GM18507 (cell line): ENCODE measurements at regions not wholly inside any gene's neighbourhood (a gene's known extent, or its start where the extent isn't known, plus 50 kb on each side); places are given as distances from the start of the nearest gene placed in this dataset.
"Not testable (repeated sequence)": the region's sequence is repeated elsewhere in the genome, so short reads cannot be mapped to it uniquely, and the experiment has no call there.

ENCODE experiments used
- DNase-seq: peaks from one replicate; pipeline ENCODE4 v3.0.0; 2011; ENCODE audit warnings: low read depth; ENCODE audit not compliant: insufficient read length; ENCODE audit errors: extremely low spot score
- FAIRE-seq: peaks from 2 replicates; lab custom pipeline; 2011; peaks lifted over from hg19 to GRCh38; lab: Jason Lieb, UNC

DNA sequence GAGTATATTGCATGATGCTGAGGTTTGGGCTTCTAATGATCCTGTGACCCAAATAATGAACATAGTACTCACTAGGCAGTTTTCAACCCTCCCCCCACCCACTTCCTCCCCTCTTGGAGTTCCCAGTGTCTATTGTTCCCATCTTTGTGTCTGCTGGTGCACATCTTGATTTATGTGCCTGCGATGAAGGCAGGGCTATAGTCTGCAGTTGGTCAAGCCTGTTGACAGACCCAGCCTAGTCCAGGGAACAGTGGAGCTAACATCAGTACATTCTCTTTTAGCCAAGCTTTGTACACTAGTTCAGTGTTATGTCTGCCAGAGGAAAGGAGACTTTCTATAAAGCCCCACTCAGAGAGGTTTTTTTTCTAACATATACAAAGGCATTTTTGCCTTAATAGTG, 287.6 kb downstream of the CPS1 start:
- FAIRE-seq: no peak
- no peak for DNase-seq

DNA sequence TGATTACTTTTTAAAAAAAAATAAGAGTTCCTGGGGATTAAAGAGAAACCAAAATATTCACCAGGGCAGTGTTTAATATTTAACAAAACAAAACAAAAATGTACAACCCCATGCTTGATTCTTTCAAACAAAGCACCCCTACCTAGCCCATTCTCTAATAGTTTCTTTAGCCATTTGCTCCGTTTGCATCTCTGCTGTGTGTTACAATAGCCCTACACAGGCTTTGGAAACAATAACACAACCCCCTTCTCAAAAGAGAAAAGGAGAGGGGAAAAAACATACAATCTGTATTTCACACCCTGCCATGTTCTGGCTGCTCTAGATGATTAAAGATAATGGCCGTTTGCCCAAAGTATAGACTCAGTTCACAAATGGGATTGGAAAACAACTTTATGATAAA, 302.9 kb downstream of the CPS1 start:
- DNase-seq: no peak
- no peak for FAIRE-seq

DNA sequence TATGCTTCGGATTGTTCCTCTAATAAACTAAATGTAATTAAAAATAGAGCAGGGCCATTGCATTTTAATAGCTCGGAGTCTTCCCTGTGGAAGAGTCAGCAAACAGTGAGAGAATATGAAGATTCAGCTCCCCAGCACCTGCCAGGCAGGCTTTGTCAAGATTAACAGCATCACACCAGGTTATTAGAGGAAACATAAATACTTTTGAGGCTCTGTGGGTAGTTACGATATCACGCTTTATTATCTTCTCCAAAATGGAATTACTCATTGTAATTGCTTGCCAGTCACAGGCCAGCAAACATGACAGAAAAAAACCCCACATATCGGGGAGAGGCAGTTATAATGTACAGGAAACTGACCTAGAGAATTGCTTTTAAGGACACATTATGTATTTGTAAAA, 303.9 kb downstream of the CPS1 start:
- FAIRE-seq: no peak
- DNase-seq: no peak

DNA sequence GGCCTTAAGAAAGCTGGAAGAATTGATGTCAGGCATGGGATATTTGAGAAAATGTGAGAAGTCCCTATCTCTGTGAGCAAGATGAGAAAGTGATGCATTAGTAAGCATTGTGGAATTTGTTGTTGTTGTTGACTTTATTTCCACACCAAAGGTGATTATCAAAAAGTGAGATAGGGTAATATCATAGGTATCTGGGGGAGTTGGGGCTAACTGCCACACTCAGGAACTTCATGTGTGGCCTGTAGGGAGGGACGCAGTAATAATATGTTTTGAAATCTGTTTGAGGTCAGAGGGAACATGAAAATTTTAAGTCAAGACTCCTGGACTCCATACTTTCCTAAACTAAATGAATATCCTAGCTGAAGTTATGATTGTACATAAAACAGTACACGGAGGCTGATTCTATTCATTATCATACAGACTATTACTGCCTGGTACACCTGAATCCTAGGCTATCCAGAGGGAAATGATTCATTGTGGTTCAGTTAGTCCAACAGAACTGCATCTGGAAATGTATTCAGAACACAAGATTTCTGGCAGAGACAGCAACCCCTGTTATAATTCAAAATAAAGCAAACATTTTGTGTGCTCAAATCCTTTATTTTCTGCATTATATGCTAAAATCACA, 304.8 kb downstream of the CPS1 start:
- FAIRE-seq: no peak
- no peak for DNase-seq

DNA sequence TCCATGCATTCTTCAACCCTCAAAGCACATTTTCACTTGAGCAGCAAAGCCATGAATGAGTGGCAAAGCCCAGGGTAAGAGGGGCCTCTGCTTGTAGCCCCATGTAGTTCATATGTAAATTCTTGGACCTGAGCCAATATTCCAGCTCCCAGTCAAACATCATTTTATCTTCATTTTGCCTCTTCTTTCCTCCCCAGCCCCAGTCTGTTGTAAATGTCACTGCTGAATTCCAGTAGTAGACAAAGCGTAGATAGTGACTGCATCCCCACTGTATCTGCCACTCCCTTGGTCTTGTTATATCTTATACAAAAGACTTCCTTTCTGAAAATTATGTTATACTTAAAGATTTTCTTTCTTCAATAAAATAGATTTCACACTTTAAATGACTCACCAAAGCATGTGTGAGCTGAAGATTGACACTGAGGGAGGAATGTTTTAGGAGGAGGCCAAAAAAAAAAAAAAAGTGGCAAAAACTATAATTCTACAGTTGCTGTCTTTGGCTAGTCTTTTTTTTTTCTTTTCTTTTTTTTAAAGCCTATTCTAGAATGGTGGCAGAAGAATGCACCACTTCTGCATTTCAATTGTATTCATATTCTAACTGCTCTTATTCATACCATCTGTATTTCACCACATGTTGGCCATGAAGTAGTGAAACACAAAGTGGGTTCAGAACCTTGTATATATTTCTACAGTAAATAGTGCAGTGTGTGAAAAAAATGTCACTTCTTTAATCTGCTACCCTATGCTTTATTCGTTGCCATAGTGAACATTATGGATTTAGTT, 306.1 kb downstream of the CPS1 start:
- DNase-seq (no peak), FAIRE-seq (no peak)

DNA sequence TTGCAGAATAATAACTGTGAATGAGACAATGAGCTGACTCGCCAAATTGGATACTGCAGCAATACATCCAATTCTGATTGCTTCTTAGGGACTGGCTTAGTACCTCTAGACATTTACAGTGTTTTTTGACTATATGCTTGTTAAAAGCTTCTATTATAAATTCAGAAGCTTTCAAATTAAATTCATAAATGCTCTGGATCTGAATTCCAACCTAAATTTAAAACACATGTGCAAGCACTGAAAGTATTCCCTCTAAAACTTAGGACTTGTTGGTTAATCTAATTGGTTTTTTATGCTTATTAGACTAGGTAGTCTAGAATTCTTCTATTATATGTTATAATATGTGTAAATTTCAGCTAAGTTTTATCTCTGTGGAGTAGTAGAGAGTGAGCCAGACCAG, 306.9 kb downstream of the CPS1 start:
- no peak for DNase-seq
- FAIRE-seq: no peak

DNA sequence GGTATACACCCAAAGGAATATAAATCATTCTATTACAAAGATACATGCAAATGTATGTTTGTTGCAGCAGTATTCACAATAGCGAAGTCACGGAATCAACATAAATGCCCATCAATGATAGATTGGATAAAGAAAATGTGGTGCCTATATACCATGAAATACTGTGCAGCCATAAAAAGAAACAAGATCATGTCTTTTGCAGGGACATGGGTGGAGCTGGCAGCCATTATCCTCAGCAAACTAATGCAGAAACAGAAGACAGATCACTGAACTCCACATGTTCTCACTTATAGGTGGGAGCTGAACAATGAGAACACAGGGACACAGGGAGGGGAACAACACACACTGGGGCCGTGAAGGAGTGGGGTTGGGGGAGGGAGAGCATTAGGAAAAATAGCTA, 315.2 kb downstream of the CPS1 start:
- FAIRE-seq, DNase-seq: not testable (repeated sequence)

DNA sequence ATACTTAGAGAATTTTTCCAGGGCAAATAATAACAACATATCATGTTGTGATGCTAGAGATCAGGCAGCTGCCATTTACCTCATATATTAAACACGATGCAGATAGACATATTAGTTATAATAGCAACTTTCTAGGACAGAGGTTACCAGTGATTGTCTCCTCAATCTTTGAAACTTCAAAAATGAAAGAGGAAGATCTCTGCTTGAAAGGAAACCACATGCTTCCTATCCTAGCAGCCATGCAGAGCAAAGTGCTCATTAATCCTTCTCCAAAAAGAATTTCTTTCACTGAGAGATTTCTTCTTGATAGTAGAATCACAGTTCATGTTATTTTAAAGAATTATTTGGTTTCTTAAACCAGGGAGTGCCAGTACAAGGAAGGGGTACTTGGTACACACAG, 317.2 kb downstream of the CPS1 start:
- no peak for DNase-seq

DNA sequence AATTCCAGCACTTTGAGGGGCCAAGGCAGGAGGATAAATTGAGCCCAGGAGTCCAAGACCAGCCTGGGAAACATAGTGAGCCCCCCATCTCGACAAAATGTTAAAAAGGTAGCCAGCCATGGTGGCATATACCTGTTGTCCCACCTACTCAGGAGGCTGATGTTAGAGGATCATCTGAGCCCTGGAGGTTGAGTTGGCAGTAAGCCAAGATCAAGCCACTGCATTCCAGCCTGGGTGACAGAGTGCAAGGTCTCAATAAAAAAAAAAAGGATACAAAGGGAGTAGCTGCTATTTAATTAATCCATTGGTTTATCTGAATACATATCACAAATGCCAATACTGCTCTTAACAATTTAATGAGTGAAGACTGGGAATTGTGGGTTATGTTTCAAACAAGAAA, 327.8 kb downstream of the CPS1 start:
- no peak for FAIRE-seq
- DNase-seq: no peak

More for the DNA sequence above, 317.2 kb downstream of the CPS1 start:
- FAIRE-seq: no peak

DNA sequence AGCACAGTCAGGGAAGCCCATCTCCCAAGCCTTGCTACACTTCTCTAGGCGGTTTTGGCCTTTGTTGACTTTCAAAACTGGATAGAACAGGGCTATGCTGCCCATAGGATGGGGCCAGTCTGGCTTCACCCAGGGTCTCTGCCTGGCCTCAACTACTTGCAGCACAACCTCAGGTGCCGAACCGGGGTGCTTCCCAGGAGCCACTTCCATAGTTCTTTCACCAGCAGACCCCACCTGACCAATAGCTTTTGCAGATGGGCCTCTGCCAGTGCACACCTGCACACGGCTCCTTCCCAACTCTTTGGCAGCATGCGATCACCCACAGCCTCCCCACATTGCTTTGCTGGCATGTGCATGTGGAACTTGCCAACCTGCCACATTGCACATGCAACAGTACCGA, 331.6 kb downstream of the CPS1 start:
- DNase-seq: no peak
- no peak for FAIRE-seq

DNA sequence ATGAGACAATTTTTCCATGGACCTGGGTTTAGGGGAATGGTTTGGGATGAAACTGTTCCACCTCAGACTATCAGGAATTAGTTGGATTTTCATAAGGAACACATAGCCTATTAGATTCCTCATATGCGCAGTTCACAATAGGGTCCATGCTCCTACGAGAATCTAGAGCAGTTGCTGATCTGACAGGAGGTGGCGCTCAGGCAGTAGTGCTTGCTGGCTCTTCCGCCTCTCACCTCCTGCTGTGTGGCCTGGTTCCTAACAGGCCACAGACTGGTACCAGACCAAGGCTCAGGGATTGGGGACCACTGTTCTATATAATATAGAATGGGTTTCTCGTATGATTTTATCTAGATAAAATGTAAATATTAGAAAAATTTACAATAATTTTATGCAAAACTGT, 338.7 kb downstream of the CPS1 start:
- no peak for FAIRE-seq
- no peak for DNase-seq

DNA sequence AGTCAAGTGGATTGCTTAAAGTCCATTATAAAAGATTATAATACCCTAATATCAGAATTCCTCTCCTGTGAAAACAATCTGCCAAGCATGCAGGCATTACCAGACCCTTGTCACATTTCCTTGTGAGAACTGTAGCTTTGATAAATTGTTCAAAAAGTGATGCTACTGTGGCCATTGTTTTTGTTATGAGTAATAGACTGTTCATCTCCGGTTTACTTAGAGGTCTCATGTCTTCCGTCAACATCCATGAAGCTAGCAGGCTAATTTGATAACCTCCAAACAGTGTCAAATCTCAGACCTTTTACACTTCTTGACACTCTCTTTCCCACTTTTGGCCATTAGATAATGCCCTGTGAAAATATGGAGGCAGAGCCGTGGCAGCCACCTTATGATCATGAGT, 342.7 kb downstream of the CPS1 start:
- no peak for DNase-seq
- FAIRE-seq: no peak

DNA sequence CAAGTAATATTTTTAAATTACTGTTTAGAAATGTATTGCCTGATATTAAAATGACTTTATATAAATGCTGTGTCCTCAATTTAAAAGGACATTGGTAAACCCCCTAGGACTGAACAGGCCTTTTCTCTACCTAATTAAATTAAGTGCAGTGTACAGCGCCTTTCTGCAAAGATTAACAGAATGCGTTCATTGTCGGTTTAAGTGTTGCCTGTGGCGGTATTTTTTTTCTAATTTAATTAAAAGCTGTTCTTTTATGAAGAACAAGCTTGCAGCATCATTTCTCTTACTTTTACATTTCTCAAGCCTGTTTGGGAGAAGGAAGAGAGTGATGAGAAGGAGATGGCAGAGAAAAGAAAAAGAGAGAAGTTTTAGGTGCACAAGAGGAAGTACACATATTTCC, 344.9 kb downstream of the CPS1 start:
- no peak for FAIRE-seq
- DNase-seq: no peak

DNA sequence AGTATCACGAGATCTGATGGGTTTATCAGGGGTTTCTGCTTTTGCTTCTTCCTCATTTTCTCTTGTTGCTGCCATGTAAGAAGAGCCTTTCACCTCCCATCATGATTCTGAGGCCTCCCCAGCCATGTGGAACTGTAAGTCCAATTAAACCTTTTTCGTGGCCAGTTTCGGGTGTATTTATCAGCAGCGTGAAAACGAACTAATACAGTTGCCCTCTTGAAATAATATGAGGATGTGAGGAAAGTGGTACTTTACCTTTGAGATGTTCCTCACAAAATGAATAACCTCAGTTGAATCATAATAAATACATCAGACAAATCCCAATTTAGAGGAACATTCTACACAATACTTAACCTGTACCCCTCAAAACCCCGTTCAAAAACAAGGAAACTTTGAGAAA, 356.4 kb downstream of the CPS1 start:
- DNase-seq: no peak
- FAIRE-seq: no peak

DNA sequence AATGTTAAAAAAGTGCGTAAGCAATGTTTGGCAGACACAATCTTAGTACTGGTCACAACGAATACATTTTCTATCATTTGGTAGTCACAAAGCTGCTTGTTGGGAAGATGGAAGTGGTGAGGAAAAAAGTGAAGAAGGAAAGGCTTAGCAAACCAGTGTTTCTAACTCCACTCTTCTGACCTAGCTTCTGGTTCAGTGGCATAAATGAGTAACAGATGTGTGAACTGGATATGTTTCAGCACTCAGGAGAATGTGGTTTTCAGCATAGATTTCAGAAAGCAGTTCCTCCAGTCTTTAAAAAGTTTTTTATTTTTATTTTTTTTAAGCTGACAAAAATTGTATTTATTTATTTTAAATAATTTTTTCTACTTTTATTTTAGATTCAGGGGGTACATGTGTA, 357.1 kb downstream of the CPS1 start:
- FAIRE-seq: no peak
- DNase-seq: no peak

DNA sequence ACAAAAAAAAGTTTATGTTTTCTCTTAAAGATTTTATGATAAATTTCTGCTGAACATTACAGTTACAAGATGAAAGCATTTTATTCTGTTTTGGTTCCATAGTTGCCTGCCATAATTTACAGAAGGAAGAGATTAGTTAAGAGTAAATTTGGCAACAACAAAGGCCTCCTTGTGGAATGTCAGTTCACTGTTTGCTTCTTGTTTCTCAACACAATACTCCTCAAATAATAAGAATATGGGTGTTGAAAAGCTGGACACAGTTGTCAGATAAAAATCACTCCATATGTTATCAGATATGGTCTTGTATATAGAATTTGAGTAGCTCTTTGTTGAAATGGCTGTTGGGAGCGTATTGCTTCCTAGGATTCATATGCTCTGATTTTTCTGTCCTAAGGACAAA, 359.5 kb downstream of the CPS1 start:
- FAIRE-seq (no peak), DNase-seq (no peak)

DNA sequence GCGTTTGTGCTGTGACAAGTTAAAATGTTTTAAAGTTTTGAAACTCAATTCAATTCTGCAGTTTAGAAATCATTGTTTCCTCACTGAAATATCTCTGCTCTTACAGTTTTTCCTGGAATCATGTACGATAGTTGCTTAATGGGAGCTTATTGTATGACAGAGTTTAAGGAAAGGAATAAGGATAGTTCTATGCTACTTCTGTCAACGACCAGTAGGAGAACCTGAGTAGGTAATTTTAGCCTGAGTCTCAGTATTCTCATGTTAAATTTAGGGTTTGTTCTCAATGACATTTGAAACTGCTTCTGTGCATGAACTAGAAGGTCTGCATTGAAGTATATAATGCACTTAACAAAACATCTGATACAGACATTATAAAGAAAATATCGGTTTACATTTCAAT, 361.1 kb downstream of the CPS1 start:
- DNase-seq (no peak), FAIRE-seq (no peak)

DNA sequence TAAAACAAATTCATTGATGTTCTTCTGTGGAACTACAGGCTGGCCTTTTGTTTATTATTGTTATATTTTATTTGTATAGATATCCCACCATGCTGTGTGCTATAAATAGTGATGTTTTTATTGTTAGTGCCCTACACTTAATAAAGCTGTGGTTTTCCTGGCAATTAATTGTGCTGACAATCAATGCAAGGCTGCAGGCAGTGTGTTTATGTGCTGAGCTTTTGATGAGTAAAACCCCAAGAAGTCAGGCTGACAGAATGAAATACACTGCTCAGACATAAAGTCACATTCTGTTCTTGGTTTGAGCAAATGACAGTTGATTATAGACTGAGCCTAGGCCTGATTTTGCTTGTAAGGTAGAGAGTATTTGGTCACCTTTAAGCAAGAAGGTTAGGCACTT, 362.7 kb downstream of the CPS1 start:
- DNase-seq (no peak), FAIRE-seq (no peak)

DNA sequence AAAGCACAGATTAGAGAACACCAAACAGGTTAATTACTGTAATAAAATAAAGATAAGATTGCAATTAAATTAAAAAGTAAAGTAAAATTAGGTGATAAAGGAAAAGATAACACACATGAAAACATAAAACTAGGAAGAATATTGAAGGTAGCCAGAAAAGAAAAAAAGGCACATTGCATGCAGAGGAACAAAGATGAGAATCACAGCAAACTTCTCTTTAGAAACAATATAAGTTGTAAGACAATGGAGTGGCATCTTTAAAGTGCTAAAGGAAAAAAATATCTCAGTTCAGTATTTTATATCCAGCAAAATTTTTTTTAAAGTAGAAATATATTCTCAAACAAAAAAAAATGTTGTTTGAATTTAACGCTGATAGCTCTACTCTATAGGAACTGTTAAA, 366.0 kb downstream of the CPS1 start:
- DNase-seq (no peak), FAIRE-seq (no peak)

DNA sequence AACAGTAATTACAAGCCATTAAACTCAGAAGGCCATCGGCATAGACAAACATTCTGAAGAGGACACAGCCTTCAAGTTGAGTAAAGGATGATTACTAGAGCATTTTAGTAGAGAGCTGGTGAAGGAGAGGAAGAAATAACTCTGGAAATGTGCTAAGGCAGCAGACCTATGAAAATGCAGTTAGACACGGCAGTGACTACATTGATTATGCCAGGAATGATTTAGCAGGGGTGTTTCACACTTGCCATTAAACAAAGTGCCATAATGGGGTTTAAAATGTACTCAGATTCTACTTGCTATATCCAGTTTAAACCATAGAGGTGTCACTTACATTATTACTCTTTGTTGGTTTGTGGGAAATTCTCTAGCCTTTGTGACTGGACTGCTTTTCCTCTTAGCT, 372.3 kb downstream of the CPS1 start:
- no peak for FAIRE-seq

DNA sequence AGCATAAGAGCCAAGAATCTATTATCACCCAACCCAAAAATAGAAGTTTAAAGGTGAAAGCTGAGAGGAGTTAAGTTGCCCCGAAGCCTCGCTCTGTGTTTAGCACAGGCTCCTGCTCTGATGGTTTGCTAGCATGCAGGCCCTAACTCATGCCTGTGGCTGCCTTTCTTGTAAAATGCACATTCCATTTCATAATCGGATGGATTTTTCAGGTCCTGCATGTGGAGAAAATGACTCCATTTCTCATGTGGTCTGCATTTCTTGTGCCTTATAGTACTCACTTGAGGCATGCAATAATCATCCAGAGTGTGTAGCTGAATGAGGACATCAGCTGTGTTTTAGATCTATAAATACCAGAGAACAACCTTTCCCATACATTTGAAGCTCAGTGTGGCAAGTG, 381.8 kb downstream of the CPS1 start:
- DNase-seq (no peak), FAIRE-seq (no peak)

More for the DNA sequence above, 372.3 kb downstream of the CPS1 start:
- no peak for DNase-seq
